ENCODE measurements at regions not wholly inside any gene's neighbourhood (a gene's known extent, or its start where the extent isn't known, plus 50 kb on each side); places are given as distances from the start of the nearest gene placed in this dataset.
"Not testable (repeated sequence)": the region's sequence is repeated elsewhere in the genome, so short reads cannot be mapped to it uniquely, and the experiment has no call there.

DNA sequence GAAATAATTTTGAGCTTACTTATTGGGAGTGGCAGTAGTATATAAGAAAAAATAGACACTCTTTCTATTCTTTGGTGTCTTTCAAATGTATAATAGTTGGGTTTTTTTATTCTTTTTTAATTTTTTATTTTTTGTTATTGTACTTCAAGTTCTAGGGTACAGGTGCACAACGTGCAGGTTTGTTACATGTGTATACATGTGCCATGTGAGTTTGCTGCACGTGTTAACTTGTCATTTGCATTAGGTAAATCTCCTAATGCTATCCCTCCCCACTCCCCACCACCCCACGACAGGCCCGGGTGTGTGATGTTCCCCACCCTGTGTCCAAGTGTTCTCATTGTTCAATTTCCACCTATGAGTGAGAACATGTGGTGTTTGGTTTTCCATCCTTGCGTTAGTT lies 1552.4 kb upstream of the B3GALT2 start:
- DNase-seq, result not testable (repeated sequence)

DNA sequence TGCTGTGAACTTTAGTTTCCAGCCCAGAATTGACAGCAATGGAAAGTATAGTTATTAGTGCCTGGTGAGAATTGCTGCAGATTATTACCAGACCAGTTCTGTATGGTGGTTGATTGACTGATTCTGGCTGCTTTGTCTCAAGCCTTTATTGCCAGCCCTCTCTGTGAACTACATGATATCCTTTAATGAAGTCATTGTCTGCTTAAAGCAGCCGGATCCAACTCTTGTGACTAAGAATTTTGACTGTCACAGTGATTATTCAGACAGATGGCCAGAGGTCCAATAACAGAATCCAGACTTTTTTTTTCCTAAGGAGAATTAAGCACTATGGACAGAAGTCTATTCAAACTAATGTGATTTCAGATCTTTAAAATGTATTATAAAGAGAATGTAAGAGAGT lies 1548.6 kb upstream of the B3GALT2 start:
- no peak for DNase-seq

DNA sequence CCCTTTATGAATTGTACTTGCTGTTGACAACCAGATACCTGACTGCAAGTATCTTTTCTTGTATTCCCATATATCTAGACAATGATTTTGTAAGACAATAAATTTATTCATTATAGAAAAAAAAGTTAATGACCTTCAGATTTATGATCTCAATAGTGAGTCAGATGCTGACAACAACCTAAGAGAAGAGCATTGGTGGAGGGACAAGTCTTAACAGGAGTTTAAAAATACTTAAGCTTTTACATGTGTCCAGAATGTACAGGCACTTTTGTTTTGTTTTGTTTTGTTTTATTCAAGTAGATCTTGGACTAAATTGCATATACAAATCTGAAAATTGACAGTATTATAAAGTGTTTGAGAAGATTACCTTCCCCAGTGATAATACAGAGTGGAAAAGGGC lies 1544.6 kb upstream of the B3GALT2 start:
- no peak for DNase-seq

DNA sequence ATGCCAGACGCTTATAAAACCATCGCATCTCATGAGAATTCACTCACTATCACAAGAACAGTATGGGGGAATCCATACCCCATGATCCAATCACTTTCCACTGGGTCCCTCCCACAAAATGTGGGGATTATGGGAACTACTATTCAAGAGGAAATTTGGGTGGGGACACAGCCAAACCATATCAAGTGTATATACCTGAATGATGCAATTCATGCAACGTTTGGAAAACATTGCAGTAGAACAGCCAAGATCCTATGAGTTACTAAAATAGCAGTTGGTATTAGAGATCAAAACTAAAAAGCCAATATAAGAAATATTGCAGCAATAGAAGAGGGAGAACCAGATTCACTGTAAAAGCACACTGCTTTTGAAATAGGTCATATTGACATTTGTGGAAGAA lies 1543.9 kb upstream of the B3GALT2 start:
- DNase-seq, result no peak

DNA sequence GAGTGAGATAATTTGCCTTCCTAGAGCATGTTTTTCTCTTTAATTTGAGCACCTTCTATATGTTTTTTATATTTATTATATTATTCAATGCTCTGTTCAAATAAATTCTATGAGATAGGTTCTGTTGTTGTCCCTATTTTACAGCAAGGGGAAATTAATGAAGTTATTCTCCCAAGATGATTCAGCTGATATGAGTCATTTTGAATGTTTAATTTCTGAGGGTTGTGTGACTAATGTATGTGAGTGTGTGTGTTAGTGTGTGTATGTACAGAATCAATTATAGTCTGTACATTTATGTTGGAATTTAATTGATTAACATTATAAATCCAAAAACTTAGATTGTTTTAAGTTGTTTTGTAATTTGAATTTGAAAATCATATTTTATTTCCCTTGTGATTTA lies 1536.7 kb upstream of the B3GALT2 start:
- DNase-seq, result no peak

DNA sequence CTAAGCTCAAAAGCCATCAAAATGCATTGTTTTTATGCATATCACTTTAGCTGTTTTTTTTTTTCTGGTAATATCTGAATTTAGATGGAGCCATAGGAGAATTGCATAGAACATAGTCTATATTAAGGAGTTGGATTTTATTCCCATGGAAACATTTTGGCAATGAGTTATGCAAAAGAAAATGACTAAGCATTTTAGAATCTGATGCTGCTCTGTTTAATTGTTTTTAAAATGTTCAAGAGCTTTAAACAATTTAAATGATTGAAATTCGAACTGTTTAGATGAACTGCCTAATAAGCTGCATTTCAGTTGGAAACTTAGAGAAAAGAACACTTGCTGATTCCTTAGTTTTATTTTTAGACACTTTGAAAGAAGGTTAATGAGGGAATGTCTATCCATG lies 1531.5 kb upstream of the B3GALT2 start:
- no peak for DNase-seq

DNA sequence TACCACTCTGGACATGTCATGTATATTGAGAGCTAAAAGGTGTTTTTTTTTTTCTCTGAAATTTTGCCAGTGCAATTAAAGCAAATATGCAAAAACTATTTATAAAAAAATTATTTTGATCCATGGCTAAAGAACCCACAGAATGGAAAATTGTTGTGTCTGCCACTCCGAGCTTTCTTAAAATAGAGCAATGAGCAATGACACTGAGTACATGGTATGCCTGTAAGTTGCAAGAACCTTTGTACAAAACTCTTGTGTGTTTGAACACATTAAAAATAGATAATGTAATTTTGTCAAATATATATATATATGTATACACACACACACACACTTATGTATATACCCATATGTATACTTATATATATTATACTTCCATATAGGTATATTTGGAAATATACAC lies 1530.9 kb upstream of the B3GALT2 start:
- DNase-seq, result no peak

DNA sequence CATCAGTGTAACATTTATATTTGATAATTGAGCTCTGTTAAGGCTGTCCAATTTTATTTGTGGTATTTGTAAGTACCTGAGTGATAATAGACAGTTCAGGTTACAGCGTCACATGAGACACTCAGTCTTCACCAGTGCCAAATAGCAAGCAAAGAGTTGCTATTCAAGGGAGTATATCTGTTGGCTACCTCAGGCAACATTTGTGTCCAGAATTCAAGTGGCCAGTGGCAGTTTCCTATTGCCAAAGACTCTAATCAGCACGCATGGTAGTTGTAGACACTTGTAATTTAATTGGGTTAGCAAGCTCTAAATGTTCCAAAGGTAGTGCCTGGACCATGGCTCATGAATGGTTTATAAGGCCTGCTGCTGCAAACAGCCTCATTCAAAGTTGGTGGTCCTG lies 1524.3 kb upstream of the B3GALT2 start:
- no peak for DNase-seq

DNA sequence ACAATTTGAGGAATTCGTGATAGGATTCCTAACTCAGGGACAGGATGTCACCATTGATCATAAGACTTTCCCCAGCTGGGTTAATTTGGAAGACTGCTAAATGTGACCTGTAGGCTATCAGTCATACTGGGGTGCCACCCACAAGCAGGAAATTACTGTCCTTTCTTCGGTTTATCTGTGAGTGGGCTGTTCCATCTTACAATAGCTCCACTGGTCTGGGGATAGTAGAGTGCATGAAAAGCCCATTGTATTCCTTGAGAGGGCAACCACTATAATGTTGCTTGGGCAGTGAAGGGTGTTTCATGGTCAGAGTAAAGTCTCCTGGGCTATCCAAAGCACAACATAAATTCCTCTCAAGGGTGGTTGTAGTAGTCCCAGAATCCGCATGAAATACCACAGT lies 1523.0 kb upstream of the B3GALT2 start:
- no peak for DNase-seq

DNA sequence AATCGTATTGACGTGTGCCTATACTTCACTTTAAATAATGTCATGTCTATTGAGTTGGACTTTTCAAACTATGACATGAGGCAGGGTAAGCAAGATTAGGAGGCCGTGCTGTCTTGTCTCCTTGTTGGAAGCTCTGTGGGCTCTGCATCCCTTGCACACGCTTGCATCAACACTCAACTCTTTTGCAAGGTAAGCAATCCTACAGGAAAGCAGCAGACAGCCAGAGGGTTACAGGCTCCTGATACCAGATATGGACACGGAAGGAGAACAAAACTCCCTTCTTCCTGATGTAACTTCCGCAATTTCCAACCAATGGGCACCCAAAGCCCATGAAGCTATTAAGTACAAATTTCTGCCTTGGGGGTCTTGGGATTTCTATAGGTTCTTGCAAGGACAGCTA lies 1520.7 kb upstream of the B3GALT2 start:
- DNase-seq, result no peak

DNA sequence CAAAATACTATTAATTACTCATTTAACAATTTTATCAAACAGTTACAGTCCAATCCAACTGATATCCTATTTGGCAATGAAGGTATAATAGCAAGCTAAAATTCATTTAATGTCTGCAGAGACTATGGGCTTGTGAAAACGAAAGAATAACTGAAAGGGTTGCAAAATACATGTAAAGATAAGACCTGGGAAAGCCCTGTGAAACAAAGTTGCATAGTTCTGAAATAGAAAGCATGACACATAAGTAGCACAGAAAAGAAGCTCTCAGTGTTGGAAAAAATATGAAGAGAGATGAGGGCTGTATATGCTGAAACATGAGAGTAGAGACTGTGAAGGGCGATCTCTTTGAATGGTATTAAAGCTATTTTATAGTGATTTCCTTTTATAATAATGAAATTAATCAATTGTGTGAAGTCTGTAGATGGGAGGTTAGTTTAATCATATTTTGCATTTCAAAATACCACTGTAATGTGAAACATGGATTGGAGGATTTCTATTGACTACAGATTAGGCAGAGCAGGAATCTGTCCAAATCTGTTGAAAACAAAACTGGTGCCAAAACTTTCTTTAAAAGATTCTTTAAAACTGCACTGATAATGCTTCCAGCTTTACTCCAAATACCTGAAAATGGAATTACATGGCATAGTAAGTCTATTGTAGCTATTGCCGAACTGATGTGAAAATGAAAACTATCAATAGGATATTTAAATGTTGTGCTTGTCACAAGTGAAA lies 1518.9 kb upstream of the B3GALT2 start:
- no peak for DNase-seq

DNA sequence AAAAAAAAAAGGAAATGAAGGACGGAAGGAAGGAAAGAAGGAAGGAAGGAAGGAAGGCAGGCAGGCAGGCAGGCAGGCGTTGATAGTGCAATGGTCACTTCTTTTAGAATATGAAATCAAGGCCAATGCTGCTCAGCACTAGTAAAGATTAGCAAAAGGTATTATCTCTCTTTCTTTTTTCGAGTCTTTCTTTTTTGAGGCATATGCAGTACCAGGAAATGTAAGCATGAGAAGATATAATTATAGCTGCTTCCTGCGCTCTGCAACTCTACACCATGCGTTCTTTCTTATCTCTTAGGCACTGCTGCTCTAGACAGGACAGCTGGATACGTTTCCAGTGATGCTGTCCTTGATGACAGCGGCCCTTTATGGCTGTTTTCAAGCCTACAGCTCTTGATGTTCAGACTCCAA lies 1512.5 kb upstream of the B3GALT2 start:
- DNase-seq, result no peak

DNA sequence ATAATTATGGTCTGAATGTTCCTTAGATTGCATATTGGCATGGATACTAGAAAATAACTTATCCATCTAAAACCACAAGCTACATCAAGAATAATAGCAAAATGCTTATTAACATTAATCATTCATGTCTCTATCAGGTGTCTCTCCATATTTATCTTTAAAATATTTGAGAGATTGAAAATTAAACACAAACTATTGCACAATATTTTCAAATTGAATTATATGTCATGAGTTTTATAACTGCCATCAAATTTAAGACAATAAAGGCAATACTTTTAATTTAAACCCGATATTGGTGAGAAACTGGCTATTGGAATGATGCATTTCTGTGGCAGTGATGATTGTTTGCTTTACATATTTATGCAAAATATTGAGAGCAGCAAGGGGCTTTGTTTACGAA lies 1506.8 kb upstream of the B3GALT2 start:
- DNase-seq, result no peak

DNA sequence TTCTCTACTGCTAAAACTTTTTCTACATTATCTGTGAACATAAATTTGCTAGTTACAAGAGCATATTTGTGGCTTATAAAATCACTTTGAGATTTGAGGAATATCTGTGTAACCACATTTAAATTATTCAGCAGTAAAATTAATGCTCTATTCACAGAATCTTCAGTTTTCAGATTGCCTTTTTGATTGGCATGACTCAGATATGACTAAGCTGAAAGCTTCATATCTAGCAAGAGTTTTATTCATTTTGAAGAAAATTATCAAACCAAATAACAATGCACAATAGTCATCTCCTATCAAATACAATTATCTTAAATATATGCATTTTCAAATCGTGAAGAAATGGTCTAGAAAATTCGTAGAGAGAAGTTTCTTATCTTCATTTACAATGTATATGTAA lies 1498.2 kb upstream of the B3GALT2 start:
- no peak for DNase-seq

DNA sequence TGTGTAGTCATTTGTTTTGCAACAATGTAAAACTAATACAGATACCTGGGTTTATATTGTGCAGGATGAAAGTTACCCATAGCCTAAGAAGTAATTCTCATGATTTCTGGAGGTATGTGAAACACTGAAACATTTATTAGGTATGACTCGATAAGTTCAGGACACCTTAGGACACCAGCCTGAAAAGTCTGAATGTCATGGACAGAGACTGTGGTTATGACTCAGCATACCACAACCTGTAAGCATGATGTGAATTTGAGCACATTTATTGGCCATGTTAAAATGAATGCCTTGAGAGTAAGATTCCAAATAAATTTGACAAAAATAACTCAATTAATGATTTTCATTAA lies 1471.7 kb upstream of the B3GALT2 start:
- DNase-seq, result no peak

DNA sequence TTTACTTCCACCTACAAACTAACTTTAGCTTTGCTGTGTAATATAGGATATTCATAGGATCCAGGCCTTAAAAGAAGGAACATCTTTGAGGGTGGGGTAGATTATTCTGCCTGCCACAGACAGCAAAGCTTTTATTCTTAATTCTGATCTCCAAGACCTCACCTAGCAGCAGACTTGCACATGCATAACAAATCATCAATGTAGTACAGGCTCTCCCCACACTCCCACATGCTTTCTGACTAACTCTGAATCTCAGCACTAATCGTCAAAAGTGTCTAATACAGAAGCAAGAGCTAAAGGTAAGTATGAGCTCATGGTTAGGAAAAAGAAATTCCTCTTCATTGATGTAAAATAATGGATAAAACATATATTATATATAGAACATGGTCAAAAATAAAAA lies 1468.5 kb upstream of the B3GALT2 start:
- no peak for DNase-seq

DNA sequence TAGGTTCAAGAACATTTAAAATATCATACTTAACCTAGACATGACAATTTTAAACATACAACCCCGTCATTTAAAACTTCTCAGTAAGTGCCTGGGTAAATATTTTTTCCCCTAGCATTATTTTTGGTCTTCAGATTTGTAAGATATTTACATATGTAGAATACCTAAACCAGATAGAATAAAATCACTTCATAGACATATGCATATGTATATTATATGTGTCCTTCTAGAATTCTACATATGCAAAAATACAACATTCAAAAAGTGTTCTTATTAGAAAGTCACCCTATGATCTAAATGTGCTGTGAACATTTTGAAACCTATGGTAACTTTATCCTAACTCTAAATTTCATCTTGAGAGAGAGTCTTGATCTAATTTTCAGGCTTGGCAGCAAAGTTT lies 1467.0 kb upstream of the B3GALT2 start:
- no peak for DNase-seq

DNA sequence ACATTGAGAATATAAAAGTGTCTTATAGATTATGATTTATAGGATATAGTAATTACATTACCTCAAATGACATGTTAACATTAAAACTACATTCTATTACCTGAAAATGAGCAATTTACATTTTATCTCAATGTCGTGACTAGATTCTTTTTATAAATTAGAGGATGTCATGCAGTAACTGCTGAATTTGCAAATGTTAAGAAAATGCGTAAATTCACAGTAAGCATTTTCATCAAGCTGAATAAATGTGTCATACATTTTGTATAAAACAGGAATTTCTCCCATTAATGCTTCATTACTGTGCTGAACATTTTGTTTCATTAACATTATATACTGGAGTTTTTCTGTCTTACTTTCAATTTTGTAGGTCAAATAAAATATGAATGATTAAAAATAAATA lies 1460.7 kb upstream of the B3GALT2 start:
- DNase-seq, result no peak

DNA sequence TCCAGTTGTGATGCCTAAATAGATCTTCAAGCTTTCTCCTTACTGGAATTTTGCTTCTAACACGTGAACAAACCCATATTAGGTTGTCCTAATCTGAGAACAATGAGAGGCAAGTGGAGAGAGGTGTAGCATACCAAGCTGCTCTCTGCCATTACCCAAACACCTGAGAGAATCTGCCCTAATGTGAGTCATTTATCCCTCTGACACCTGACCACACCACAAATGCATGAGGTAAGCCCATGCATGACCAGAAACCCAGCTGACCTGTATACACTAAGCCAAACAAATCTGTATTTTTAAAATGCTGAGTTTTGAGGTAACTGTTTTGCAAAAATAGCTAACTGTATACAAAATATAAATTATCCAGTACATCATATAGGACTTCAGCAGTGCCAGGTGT lies 1458.1 kb upstream of the B3GALT2 start:
- DNase-seq, result no peak

DNA sequence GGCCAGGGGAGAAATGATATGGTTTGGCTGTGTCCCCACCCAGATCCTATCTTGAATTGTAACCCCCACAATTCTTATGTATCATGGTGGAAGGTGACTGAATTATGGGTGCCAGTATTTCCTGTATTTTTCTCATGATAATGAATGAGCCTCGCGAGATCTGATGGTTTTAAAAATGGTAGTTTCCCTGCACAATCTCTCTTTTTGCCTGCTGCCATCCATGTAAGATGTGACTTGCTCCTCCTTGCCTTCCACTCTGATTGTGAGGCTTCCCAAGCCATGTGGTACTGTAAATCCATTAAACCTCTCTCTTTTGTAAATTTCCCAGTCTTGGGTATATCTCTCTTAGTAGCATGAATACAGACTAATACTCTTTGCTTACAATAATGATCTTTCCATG lies 1453.9 kb upstream of the B3GALT2 start:
- DNase-seq, result no peak

DNA sequence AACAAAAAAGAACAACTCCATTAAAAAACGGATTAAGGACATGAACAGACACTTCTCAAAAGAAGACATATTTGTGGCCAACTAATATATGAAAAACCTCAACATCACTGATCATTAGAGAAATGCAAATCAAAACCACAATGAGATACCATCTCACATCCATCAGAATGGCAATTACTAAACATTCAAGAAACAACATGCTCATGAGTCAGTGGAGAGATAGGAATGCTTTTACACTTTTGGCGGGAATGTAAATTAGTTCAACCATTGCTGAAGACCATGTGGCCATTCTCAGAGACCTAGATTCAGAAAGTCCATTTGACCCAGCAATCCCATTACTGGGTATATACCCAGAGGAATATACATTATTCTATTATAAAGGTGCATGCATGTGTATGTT lies 1442.6 kb upstream of the B3GALT2 start:
- DNase-seq, result no peak

DNA sequence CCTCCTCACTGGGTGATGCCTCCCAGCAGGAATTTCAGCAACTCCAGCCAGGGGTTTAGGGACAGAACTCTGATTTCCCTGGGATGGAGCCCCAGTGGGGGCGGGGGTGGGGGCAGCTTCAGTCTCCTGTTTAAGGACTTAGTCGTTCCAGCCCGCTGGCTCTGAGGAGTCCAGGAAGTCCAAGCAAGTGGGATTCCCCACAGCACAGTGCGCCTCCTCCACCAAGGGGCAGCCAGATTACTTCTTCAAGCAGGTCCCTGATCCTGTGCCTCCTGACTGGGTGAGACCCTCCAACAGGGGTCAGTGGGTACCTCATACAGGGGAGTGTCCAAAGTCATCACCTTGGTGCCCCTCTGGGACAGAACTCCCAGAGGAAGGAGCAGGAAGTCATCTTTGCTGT lies 1438.4 kb upstream of the B3GALT2 start:
- no peak for DNase-seq

DNA sequence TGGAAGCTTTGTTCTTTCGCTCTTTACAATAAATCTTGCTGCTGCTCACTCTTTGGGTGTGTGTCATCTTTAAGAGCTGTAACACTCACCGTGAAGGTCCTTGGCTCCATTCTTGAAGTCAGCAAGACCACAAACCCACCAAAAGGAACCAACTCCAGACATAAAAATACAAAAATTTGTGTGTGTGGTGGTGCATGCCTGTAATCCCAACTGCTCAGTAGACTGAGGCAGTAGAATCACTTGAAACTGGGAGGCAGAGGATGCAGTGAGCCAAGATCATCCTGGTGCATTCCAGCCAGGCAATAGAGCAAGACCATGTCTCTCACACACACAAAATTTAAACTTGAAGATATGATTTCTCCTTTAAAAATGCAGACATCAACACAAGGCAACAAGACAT lies 1431.7 kb upstream of the B3GALT2 start:
- DNase-seq, result no peak

DNA sequence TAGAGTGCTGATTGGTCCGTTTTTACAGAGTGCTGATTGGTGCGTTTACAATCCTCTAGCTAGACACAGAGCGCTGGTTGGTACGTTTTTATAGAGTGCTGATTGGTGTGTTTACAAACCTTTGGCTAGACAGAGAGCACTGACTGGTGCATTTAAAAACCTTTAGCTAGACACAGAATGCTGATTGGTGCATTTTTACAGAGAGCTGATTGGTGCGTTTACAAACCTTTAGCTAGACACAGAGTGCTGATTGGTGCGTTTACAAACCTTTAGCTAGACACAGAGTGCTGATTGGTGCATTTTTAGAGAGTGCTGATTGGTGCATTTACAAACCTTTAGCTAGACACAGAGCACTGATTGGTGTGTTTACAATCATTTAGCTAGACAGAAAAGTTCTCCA lies 1430.9 kb upstream of the B3GALT2 start:
- DNase-seq, result not testable (repeated sequence)

DNA sequence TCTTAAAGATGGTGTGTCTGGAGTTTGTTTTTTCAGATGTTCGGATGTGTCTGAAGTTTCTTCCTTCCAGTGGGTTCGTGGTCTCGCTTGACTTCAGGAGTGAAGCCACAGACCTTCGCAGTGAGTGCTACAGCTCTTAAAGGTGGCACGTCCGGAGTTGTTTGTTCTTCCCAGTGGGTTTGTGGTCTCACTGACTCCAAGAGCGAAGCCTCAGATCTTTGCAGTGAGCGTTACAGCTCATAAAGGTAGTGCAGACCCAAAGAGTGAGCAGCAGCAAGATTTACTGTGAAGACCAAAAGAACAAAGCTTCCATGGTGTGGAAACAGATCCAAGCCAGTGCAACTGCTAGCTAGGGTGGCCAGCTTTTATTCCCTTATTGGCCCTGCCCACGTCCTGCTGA lies 1430.4 kb upstream of the B3GALT2 start:
- no peak for DNase-seq

DNA sequence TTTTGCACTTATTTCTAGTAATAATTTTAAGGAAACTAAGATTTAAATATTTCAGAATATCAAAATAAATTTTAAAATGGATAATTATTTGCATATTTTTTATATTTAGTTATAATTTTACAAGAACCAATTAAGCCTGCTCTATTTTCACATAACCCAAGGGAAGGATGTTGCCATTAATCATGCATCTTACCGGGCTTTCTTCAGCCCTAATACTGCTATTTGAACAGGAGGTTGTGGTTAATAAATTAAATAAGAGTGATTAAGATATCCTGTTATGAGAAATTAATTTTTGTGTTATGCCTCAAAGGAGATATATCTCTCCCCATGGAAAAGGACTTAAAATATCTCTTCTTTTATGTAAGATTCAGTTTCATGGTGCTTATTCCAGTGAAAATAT lies 1415.8 kb upstream of the B3GALT2 start:
- no peak for DNase-seq
